Astrocyte (in vitro differentiated cells and primary cell): ENCODE measurements at regions not wholly inside any gene's neighbourhood (a gene's known extent, or its start where the extent isn't known, plus 50 kb on each side); places are given as distances from the start of the nearest gene placed in this dataset.

Experiments used
- CTCF ChIP-seq: IDR thresholded peaks from 2 replicates; pipeline ENCODE4 v1.5.1; 2011; ENCODE audit warnings: low read depth, mild to moderate bottlenecking, inconsistent platforms, low read length, moderate library complexity; ENCODE audit not compliant: insufficient read depth
- EZH2 ChIP-seq: IDR thresholded peaks from 2 replicates; pipeline ENCODE4 v1.6.1; 2012; ENCODE audit warnings: mild to moderate bottlenecking, low read length, inconsistent platforms; ENCODE audit not compliant: insufficient read depth

GRCh38 chr2:862731-863466, 87.8 kb upstream of the SNTG2 start:
- no peak for TF ChIP-seq CTCF
- no peak for TF ChIP-seq EZH2
